Loucy (cell line): ENCODE measurements at regions not wholly inside any gene's neighbourhood (a gene's known extent, or its start where the extent isn't known, plus 50 kb on each side); places are given as distances from the start of the nearest gene placed in this dataset.

Experiments used
- CTCF ChIP-seq: fragments of 200-600 bp; sonication (generic); conservative IDR thresholded peaks from 2 replicates; pipeline ENCODE4 v1.5.1; 2014; ENCODE audit warnings: mild to moderate bottlenecking, antibody characterized with exemption, low read length
- EZH2phosphoT487 ChIP-seq: fragments of 200-600 bp; IDR thresholded peaks from 2 replicates; pipeline ENCODE4 v1.6.1; 2018; ENCODE audit warnings: antibody characterized with exemption, mild to moderate bottlenecking, moderate library complexity, borderline replicate concordance

DNA sequence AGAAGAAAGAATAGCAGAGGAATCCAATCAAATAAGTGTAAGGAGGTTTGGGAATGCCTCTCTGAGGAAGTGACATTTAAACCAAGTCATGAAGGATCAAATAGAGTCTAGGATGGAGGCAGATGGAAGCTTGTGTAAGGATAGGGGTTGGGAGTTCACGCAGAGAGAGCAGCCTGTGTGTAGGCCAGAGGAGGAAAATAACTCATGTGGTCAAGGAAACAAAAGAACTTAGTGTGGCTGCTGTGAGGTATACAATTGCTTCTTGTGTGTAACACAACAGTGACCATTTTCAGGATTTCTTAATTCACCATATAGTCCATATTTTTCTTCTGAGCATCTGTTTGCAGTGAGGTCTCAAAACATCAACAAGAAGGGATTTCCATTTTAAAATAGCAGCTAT lies 77.6 kb upstream of the PACRGL start:
- TF ChIP-seq CTCF = no peak
- no peak for TF ChIP-seq EZH2phosphoT487
